Stomach smooth muscle (tissue), 2 donors: ENCODE measurements at regions not wholly inside any gene's neighbourhood (a gene's known extent, or its start where the extent isn't known, plus 50 kb on each side); places are given as distances from the start of the nearest gene placed in this dataset.

Source experiments
- H3K27ac ChIP-seq: one replicate; pipeline ENCODE4 v1.7.0; 2013; ENCODE audit warnings: mild to moderate bottlenecking, low read length, inconsistent platforms
- H3K27me3 ChIP-seq, 2 donors: one replicate each; pipeline ENCODE4 v1.7.0; 2013; ENCODE audit warnings: low read length in 2 of 2; ENCODE audit not compliant: insufficient read depth in 2 of 2, control insufficient read depth in 1 of 2
- H3K36me3 ChIP-seq, 2 donors: one replicate each; pipeline ENCODE4 v1.7.0; 2013; ENCODE audit warnings: low read length in 2 of 2; ENCODE audit not compliant: control insufficient read depth in 2 of 2, insufficient read depth in 2 of 2
- H3K4me1 ChIP-seq: one replicate; pipeline ENCODE4 v1.7.0; 2013; ENCODE audit warnings: low read length; ENCODE audit not compliant: control insufficient read depth, insufficient read depth
- H3K4me3 ChIP-seq, 2 donors: one replicate each; pipeline ENCODE4 v1.7.0; 2013; ENCODE audit warnings: low read length in 2 of 2
- H3K9ac ChIP-seq, 2 donors: one replicate each; pipeline ENCODE4 v1.7.0; 2013; ENCODE audit warnings: low read length in 2 of 2, mild to moderate bottlenecking in 1 of 2
- H3K9me3 ChIP-seq, 2 donors: one replicate each; pipeline ENCODE4 v1.7.0; 2013; ENCODE audit warnings: low read length in 2 of 2; ENCODE audit not compliant: control insufficient read depth in 2 of 2
- donor health status: healthy.
- donor health status: Pancreatic carcinoma.

GRCh38 chr1:193741228-193741627 is 554.8 kb upstream of the B3GALT2 start:
- H3K9me3 ChIP-seq: no peaks in the 10 kb centered on the region
- H3K9ac ChIP-seq: no peak overlapping the region
- no peaks in the 10 kb centered on the region for H3K36me3 ChIP-seq
- H3K4me3 ChIP-seq: no peak overlapping the region
- no peaks in the 10 kb centered on the region for H3K27me3 ChIP-seq
- H3K27ac ChIP-seq: no peak overlapping the region
- H3K4me1 ChIP-seq: no peaks in the 10 kb centered on the region

DNA sequence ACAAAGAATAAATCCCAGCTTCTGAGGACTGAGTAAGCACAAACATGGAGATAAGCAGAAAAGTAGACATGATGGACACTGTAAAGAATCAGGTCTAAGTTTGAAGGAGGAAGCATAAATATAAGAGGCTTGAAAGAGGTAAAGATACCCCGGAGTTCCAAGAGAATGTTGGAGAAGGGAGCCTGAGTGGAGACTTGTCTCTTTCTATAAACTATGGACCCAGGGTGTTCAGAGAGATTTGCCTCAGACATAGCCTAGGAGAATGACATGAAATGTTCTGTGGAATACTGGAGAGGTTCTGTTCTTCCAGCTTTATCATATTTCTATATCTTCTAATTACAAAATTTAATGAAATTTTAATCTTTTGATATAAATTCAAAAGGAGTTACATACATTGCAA is 554.3 kb upstream of the B3GALT2 start:
- H3K4me3 ChIP-seq: no peak overlapping the region
- H3K9ac ChIP-seq: no peak overlapping the region
- H3K27ac ChIP-seq: no peak overlapping the region
- H3K9me3 ChIP-seq: no peaks in the 10 kb centered on the region
- H3K4me1 ChIP-seq: no peaks in the 10 kb centered on the region
- H3K36me3 ChIP-seq: no peaks in the 10 kb centered on the region
- H3K27me3 ChIP-seq: no peaks in the 10 kb centered on the region

DNA sequence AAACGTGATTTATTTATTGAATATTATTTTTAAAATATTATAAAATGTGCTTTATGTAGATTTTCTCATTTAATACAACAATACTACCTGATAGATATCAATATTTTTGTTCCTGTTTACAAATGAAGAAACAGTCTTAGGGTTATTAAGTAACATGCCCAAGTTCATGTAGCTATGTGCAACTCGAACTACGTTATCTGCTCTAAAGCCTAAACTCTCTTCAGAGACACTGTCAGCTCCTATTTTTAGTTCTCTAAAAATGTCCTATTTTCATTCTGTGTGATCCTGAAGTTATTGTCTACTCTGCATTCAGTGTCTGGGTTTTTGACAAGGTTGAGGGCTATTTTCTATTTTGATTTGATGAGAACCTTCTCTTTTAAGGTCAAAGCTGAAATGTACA is 550.1 kb upstream of the B3GALT2 start:
- Histone ChIP-seq H3K4me1 (no peaks in the 10 kb centered on the region), H3K27ac (no peak overlapping the region), H3K36me3 (no peaks in the 10 kb centered on the region), H3K9me3 (no peaks in the 10 kb centered on the region), H3K4me3 (no peak overlapping the region), H3K27me3 (no peaks in the 10 kb centered on the region), H3K9ac (no peak overlapping the region)

DNA sequence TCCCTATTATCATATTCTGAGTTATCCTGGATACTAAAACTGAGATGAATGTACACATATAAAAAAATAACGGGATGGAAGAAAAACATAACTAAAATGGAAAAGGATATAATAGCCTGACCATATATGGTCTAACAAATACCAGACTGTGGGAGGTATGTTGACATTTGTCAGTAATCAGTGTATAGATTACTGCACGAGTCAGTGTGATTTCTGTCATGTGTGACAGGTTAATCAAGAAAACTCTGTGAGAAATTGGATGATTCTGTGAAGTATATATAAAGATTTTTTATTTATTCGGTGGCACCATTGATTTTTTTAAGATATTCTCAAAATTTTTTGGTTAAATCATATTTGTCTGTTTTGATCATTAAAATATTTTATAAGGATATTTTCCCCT is 547.3 kb upstream of the B3GALT2 start:
- Histone ChIP-seq H3K27me3 (no peaks in the 10 kb centered on the region), H3K4me1 (no peaks in the 10 kb centered on the region), H3K9ac (no peak overlapping the region), H3K9me3 (no peaks in the 10 kb centered on the region), H3K36me3 (no peaks in the 10 kb centered on the region), H3K27ac (no peak overlapping the region), H3K4me3 (no peak overlapping the region)

GRCh38 chr1:193730017-193730416 is 543.6 kb upstream of the B3GALT2 start:
- no peaks in the 10 kb centered on the region for H3K9me3 ChIP-seq
- no peaks in the 10 kb centered on the region for H3K27me3 ChIP-seq
- H3K9ac ChIP-seq: no peak overlapping the region
- no peaks in the 10 kb centered on the region for H3K4me1 ChIP-seq
- H3K27ac ChIP-seq: no peak overlapping the region
- no peak overlapping the region for H3K4me3 ChIP-seq
- H3K36me3 ChIP-seq: no peaks in the 10 kb centered on the region

DNA sequence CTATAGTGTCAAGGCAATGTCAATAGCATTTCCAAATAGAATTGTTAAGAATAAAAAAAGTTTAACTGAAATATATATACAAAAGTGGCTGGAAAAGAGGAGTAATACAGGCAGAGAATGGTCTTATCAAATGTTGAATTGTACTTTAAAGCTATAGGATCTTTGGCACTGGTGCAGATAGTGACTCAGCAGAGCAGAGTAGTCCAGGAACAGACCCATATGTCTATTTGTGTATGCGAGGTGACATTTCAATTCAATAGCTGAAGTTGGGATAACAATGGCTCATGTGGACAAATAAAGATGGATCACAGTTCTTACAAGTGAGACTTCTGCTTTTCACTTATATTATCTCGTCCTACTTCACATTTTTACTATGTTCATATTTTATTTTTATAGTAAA is 543.0 kb upstream of the B3GALT2 start:
- no peaks in the 10 kb centered on the region for H3K4me1 ChIP-seq
- no peaks in the 10 kb centered on the region for H3K27me3 ChIP-seq
- H3K27ac ChIP-seq: no peak overlapping the region
- no peak overlapping the region for H3K4me3 ChIP-seq
- no peak overlapping the region for H3K9ac ChIP-seq
- H3K9me3 ChIP-seq: no peaks in the 10 kb centered on the region
- no peaks in the 10 kb centered on the region for H3K36me3 ChIP-seq

GRCh38 chr1:193727850-193728249 is 541.4 kb upstream of the B3GALT2 start:
- no peaks in the 10 kb centered on the region for H3K9me3 ChIP-seq
- no peak overlapping the region for H3K4me3 ChIP-seq
- no peaks in the 10 kb centered on the region for H3K27me3 ChIP-seq
- no peak overlapping the region for H3K9ac ChIP-seq
- H3K27ac ChIP-seq: no peak overlapping the region
- H3K4me1 ChIP-seq: no peaks in the 10 kb centered on the region
- H3K36me3 ChIP-seq: no peaks in the 10 kb centered on the region

DNA sequence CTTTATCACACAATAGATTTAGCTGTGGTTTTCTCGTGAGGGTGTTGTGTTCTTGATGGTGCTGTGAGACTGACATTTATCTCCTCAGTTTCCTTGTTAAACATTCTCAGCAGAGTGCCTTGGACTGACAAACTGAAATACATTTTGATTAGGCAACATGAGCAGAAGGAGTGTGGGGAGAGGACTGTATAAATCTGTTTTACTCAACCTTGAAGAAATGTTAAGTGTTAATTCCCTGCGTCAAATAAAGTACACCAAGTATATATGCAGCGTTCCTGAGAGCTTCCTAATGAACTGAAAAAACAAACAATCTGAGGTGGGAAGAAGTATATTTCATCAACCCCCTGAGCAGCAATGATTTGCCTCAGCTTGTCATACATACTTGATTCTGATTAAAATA is 540.3 kb upstream of the B3GALT2 start:
- Histone ChIP-seq H3K4me3 (no peak overlapping the region), H3K36me3 (no peaks in the 10 kb centered on the region), H3K9ac (no peak overlapping the region)

DNA sequence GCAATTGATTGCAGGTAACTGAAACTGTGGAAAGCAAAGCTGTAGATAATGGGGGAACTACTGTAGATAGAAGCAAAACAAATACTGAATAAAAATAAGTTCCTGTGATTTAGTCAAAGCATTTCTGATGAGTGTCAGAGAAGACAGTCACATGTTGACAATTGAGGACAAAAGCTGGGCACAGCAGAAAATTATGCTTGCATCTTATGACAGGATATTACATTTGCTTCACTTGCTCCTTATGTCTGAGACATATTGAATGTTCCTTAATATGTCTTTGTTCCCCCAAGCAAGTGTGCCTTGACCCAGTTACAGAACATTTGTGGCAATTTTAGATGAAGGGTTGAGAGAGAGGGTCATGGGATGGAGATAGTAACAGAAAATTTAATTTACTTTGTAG is 526.0 kb upstream of the B3GALT2 start:
- Histone ChIP-seq H3K27me3 (no peaks in the 10 kb centered on the region), H3K4me1 (no peaks in the 10 kb centered on the region), H3K9ac (no peak overlapping the region), H3K27ac (no peak overlapping the region), H3K36me3 (no peaks in the 10 kb centered on the region), H3K4me3 (no peak overlapping the region), H3K9me3 (no peaks in the 10 kb centered on the region)

More for the DNA sequence above, 540.3 kb upstream of the B3GALT2 start:
- no peaks in the 10 kb centered on the region for H3K27me3 ChIP-seq
- H3K9me3 ChIP-seq: no peaks in the 10 kb centered on the region
- H3K27ac ChIP-seq: no peak overlapping the region
- no peaks in the 10 kb centered on the region for H3K4me1 ChIP-seq

DNA sequence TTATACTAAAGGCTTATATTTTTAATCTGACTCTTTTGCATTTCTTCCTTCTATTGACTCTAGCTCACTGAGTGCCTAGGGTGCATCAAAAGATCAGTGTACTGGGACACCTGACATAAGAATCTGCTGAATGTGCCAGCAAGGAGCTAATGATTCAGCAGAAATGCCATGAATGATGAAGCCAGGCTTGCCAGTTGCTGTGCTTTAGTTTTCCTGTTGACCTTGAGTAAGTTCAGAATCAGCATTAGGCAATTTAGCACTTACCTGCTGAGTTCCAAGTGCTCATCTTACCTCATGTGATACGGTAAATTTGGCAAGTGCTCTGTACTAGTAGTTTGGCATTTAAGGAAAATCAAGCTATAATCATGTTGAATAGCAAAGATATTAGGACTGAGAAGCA is 523.2 kb upstream of the B3GALT2 start:
- Histone ChIP-seq H3K4me3 (no peak overlapping the region), H3K4me1 (no peaks in the 10 kb centered on the region), H3K9ac (no peak overlapping the region)

DNA sequence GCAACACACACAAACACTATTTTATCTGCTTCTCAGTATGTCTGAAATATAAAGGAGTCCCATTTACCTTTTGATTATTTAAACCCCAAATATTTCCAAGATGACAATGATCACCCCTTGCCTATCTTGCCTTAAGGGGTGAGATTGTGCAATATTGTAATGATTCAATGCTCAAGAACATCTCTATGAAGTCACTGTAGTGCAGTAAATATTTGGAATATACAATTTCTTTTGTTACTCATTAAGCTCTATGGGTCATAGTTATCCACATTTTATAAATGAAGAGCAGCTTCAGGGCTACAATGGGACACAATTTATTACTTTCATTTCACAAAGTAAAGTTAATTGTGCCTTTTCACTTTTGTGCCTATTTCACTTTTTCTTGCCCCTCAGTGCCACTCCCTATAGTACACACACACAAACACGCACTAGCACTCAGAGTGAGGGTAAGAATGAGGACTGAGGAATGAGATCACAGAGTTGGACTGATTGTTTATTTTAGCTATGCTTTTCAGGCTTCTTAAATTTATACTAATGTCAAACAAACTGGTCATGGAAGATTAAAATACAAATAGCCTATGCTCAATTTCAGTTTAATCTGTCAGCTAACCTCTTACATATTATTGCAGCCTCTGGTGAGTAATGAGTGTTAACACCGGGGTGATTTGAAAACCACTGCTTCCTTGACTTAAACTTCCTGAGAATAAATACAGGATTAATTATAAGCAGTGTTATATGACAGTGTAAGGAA is 521.0 kb upstream of the B3GALT2 start:
- H3K27me3 ChIP-seq: no peaks in the 10 kb centered on the region
- no peaks in the 10 kb centered on the region for H3K4me1 ChIP-seq
- H3K9ac ChIP-seq: no peak overlapping the region
- H3K4me3 ChIP-seq: no peak overlapping the region
- H3K27ac ChIP-seq: no peak overlapping the region
- H3K36me3 ChIP-seq: no peaks in the 10 kb centered on the region
- H3K9me3 ChIP-seq: peaks cover 0 to 5% of the 10 kb centered on the region in 2 donors

More for the DNA sequence above, 523.2 kb upstream of the B3GALT2 start:
- Histone ChIP-seq H3K27me3 (no peaks in the 10 kb centered on the region), H3K27ac (no peak overlapping the region), H3K9me3 (peaks cover 0 to 5% of the 10 kb centered on the region in 2 donors), H3K36me3 (no peaks in the 10 kb centered on the region)
